Prostate gland (tissue), 2 donors: ENCODE measurements at regions not wholly inside any gene's neighbourhood (a gene's known extent, or its start where the extent isn't known, plus 50 kb on each side); places are given as distances from the start of the nearest gene placed in this dataset.

ENCODE experiments used
- POLR2A ChIP-seq: fragments of 450-650 bp; IDR thresholded peaks from one replicate; pipeline ENCODE4 v1.6.1; 2016; ENCODE audit warnings: antibody characterized with exemption, mild to moderate bottlenecking
- TF ChIP-seq, protein P1 (sequence below), 4 experiments: fragments of 200-600 bp in 2 of 4; fragments of 450-650 bp in 2 of 4; sonication (generic) in 2 of 4; IDR thresholded peaks; 1 replicate in 3 of 4; 2 replicates in 1 of 4; pipeline ENCODE4 v1.5.1; 2016 to 2019; ENCODE audit warnings: antibody characterized with exemption in 4 of 4, mild to moderate bottlenecking in 2 of 4, moderate library complexity in 2 of 4

DNA sequence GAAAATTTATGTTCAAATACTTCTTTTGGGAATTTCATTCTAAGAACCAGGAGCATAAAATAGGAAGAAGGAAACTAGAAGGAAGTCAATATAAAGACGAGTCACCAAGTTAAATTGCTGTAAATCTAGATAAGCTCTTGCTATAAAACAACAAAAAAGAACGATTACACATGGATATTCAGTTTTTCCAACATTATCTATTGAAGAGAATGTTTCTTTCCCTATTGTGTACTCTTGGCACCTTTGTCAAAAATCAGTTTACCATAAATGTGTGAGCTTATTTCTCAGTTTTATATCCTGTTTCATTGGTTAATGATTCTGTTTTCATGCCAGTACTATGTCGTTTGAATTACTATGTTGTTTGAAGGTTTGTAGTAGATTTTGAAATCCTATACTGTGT is 536.3 kb upstream of the MKI67 start:
- TF ChIP-seq, protein P1, sequence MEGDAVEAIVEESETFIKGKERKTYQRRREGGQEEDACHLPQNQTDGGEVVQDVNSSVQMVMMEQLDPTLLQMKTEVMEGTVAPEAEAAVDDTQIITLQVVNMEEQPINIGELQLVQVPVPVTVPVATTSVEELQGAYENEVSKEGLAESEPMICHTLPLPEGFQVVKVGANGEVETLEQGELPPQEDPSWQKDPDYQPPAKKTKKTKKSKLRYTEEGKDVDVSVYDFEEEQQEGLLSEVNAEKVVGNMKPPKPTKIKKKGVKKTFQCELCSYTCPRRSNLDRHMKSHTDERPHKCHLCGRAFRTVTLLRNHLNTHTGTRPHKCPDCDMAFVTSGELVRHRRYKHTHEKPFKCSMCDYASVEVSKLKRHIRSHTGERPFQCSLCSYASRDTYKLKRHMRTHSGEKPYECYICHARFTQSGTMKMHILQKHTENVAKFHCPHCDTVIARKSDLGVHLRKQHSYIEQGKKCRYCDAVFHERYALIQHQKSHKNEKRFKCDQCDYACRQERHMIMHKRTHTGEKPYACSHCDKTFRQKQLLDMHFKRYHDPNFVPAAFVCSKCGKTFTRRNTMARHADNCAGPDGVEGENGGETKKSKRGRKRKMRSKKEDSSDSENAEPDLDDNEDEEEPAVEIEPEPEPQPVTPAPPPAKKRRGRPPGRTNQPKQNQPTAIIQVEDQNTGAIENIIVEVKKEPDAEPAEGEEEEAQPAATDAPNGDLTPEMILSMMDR (IDR thresholded peaks at IDR 0.05), result no peak
- no peak for TF ChIP-seq POLR2A
